ENCODE measurements at regions not wholly inside any gene's neighbourhood (a gene's known extent, or its start where the extent isn't known, plus 50 kb on each side); places are given as distances from the start of the nearest gene placed in this dataset.

- no peak for TF ChIP-seq JUN (IDR thresholded peaks at IDR 0.05; ENCODE audit: low read depth, low read length)
- TF ChIP-seq CTCF (IDR thresholded peaks at IDR 0.05; ENCODE audit: control extremely low read depth in 1 of 3, insufficient read depth in 1 of 3, low read depth in 1 of 3, low read length in 3 of 3), result no peak
- no peak for TF ChIP-seq EZH2 (IDR thresholded peaks at IDR 0.05; ENCODE audit: low read depth, low read length, severe bottlenecking)
Observed at GRCh38 chr4:14701896-14702295, 300.4 kb upstream of the CPEB2 start.

Data from H1 (cell line).